ENCODE measurements at regions not wholly inside any gene's neighbourhood (a gene's known extent, or its start where the extent isn't known, plus 50 kb on each side); places are given as distances from the start of the nearest gene placed in this dataset.

GRCh38 chr1:38551318-38552307, 308.0 kb downstream of the RRAGC start:
- Histone ChIP-seq H3F3A (ENCODE audit: insufficient read depth, low read length, poor library complexity, severe bottlenecking) (no peaks in the 10 kb centered on the region), H3K79me2 (replicated peaks; ENCODE audit: insufficient read depth, low read length) (no peaks in the 10 kb centered on the region), H3K9ac (ENCODE audit: low read length) (no peak overlapping the region), H3K4me2 (ENCODE audit: low read length) (no peak overlapping the region), H3K27ac (ENCODE audit: low read length) (no peak overlapping the region), H4K20me1 (ENCODE audit: insufficient read depth) (no peaks in the 10 kb centered on the region), H3K4me3 (ENCODE audit: low read length) (no peak overlapping the region), H3K27me3 (ENCODE audit: insufficient read depth, low read depth, low read length) (no peaks in the 10 kb centered on the region), H3K9me2 (ENCODE audit: insufficient read depth, low read length) (no peaks in the 10 kb centered on the region), H3K9me3 (ENCODE audit: low read length) (no peaks in the 10 kb centered on the region), H3K36me3 (ENCODE audit: insufficient read depth, low read length) (no peaks in the 10 kb centered on the region), H2AFZ (ENCODE audit: low read depth, low read length) (no peak overlapping the region)
- no peak for TF ChIP-seq EP300 (conservative IDR thresholded peaks at IDR 0.05; ENCODE audit: poor library complexity, severe bottlenecking)
- no peak for TF ChIP-seq REST (IDR thresholded peaks at IDR 0.05; ENCODE audit: borderline replicate concordance)
- TF ChIP-seq RAD21 (conservative IDR thresholded peaks at IDR 0.05) = no peak
- TF ChIP-seq MXI1 (conservative IDR thresholded peaks at IDR 0.05; ENCODE audit: poor library complexity, severe bottlenecking) = no peak
- TF ChIP-seq TAF1 (IDR thresholded peaks at IDR 0.05; ENCODE audit: low read depth) = no peak

- Histone ChIP-seq H3K9me2 (ENCODE audit: insufficient read depth, low read length) (no peaks in the 10 kb centered on the region), H3K27me3 (ENCODE audit: insufficient read depth, low read depth, low read length) (no peaks in the 10 kb centered on the region), H3K4me3 (ENCODE audit: low read length) (no peak overlapping the region), H3K27ac (ENCODE audit: low read length) (no peak overlapping the region), H4K20me1 (ENCODE audit: insufficient read depth) (no peaks in the 10 kb centered on the region), H3K79me2 (replicated peaks; ENCODE audit: insufficient read depth, low read length) (no peaks in the 10 kb centered on the region), H3K4me2 (ENCODE audit: low read length) (no peak overlapping the region), H2AFZ (ENCODE audit: low read depth, low read length) (no peak overlapping the region), H3K36me3 (ENCODE audit: insufficient read depth, low read length) (no peaks in the 10 kb centered on the region), H3K9me3 (ENCODE audit: low read length) (no peaks in the 10 kb centered on the region), H3F3A (ENCODE audit: insufficient read depth, low read length, poor library complexity, severe bottlenecking) (no peaks in the 10 kb centered on the region), H3K9ac (ENCODE audit: low read length) (no peak overlapping the region)
- TF ChIP-seq CTCF (IDR thresholded peaks at IDR 0.05; ENCODE audit: poor library complexity, severe bottlenecking) = no peak
- no peak for TF ChIP-seq REST (IDR thresholded peaks at IDR 0.05; ENCODE audit: borderline replicate concordance)
- no peak for TF ChIP-seq MXI1 (conservative IDR thresholded peaks at IDR 0.05; ENCODE audit: poor library complexity, severe bottlenecking)
- no peak for TF ChIP-seq EZH2 (IDR thresholded peaks at IDR 0.05; ENCODE audit: borderline replicate concordance, insufficient read depth, low read length, poor library complexity, severe bottlenecking)
- no peak for TF ChIP-seq SMC3 (conservative IDR thresholded peaks at IDR 0.05; ENCODE audit: poor library complexity)
- TF ChIP-seq EP300 (conservative IDR thresholded peaks at IDR 0.05; ENCODE audit: poor library complexity, severe bottlenecking) = no peak
- no peak for TF ChIP-seq RAD21 (conservative IDR thresholded peaks at IDR 0.05)
- TF ChIP-seq POLR2AphosphoS5 (IDR thresholded peaks at IDR 0.05) = no peak
- no peak for TF ChIP-seq TAF1 (IDR thresholded peaks at IDR 0.05; ENCODE audit: low read depth)
Observed at GRCh38 chr1:38549191-38549590, 310.4 kb downstream of the RRAGC start.

Data from neural cell (in vitro differentiated cells).